ENCODE measurements at regions not wholly inside any gene's neighbourhood (a gene's known extent, or its start where the extent isn't known, plus 50 kb on each side); places are given as distances from the start of the nearest gene placed in this dataset.
"Not testable (repeated sequence)": the region's sequence is repeated elsewhere in the genome, so short reads cannot be mapped to it uniquely, and the experiment has no call there.

GRCh38 chr14:21795456-21795855 lies 121.8 kb upstream of the OR4E1 start:
- no peak for DNase-seq

- no peak for DNase-seq
These were observed 118.1 kb upstream of the OR4E1 start for GRCh38 chr14:21791749-21792148.

GRCh38 chr14:21788687-21789086 lies 115.1 kb upstream of the OR4E1 start:
- DNase-seq: not testable (repeated sequence)

- DNase-seq: not testable (repeated sequence)
These were observed 113.6 kb upstream of the OR4E1 start for GRCh38 chr14:21787242-21787641.

- no peak for DNase-seq
These were observed 107.9 kb upstream of the OR4E1 start for GRCh38 chr14:21781543-21781942.

GRCh38 chr14:21780429-21781084 lies 106.9 kb upstream of the OR4E1 start:
- no peak for DNase-seq

- no peak for DNase-seq
These were observed 98.1 kb upstream of the OR4E1 start for GRCh38 chr14:21771671-21772070.

GRCh38 chr14:21768875-21769257 lies 95.2 kb upstream of the OR4E1 start:
- DNase-seq: no peak

- DNase-seq: peak; percentile 51
These were observed 94.7 kb upstream of the OR4E1 start for GRCh38 chr14:21768116-21768874.

GRCh38 chr14:21760360-21760759 lies 86.7 kb upstream of the OR4E1 start:
- DNase-seq: not testable (repeated sequence)

GRCh38 chr14:21749306-21749868 lies 75.8 kb upstream of the OR4E1 start:
- no peak for DNase-seq

GRCh38 chr14:21748869-21749303 lies 75.3 kb upstream of the OR4E1 start:
- peak; percentile 60 for DNase-seq

GRCh38 chr14:21735639-21736307 lies 62.2 kb upstream of the OR4E1 start:
- no peak for DNase-seq

GRCh38 chr14:21735200-21735599 lies 61.6 kb upstream of the OR4E1 start:
- DNase-seq: no peak

GRCh38 chr14:21734457-21735074 lies 60.9 kb upstream of the OR4E1 start:
- peak; percentile 78 for DNase-seq

- no peak for DNase-seq
These were observed 56.1 kb upstream of the OR4E1 start for GRCh38 chr14:21729703-21730233.

- no peak for DNase-seq
These were observed 51.6 kb upstream of the OR4E1 start for GRCh38 chr14:21725250-21725649.

- DNase-seq: no peak
These were observed 50.7 kb upstream of the OR4E1 start for GRCh38 chr14:21724090-21724973.

GRCh38 chr14:21723431-21724045 lies 49.9 kb upstream of the OR4E1 start:
- DNase-seq: peak; percentile 4

All from dermis blood vessel endothelial cell (primary cell).